SK-N-SH treated with all-trans-retinoic acid at 6 μM for 48 hours (cell line): ENCODE measurements at regions not wholly inside any gene's neighbourhood (a gene's known extent, or its start where the extent isn't known, plus 50 kb on each side); places are given as distances from the start of the nearest gene placed in this dataset.

Source experiments
- ATAC-seq: fragments of 200-7000 bp; cut with Tn5 transposase; 3 replicates; pipeline ENCODE4 v1.9.1; 2020; ENCODE audit warnings: mild to moderate bottlenecking, moderate library complexity
- ARNTL ChIP-seq: fragments of 450-650 bp; formaldehyde crosslinking; IDR thresholded peaks from 2 replicates; pipeline ENCODE4 v1.5.0; 2020; ENCODE audit warnings: low read depth, mild to moderate bottlenecking, moderate library complexity, borderline replicate concordance
- CSDC2 ChIP-seq: fragments of 250-450 bp; sonication (Bioruptor Pico); IDR thresholded peaks from 2 replicates; pipeline ENCODE4 v1.5.0; 2020; ENCODE audit warnings: mild to moderate bottlenecking, moderate library complexity
- ESRRG ChIP-seq: fragments of 250-450 bp; sonication (Bioruptor Pico); IDR thresholded peaks from 2 replicates; pipeline ENCODE4 v1.6.1; 2021; ENCODE audit warnings: mild to moderate bottlenecking
- ISL1 ChIP-seq: fragments of 250-450 bp; sonication (Bioruptor Pico); IDR thresholded peaks from 2 replicates; pipeline ENCODE4 v2.1.2; 2022; ENCODE audit warnings: mild to moderate bottlenecking, moderate library complexity
- OSR1 ChIP-seq: fragments of 250-450 bp; sonication (Bioruptor Pico); IDR thresholded peaks from 2 replicates; pipeline ENCODE4 v1.8.0; 2022; ENCODE audit warnings: moderate library complexity, mild to moderate bottlenecking, inconsistent platforms
- PATZ1 ChIP-seq: fragments of 250-450 bp; sonication (Bioruptor Pico); IDR thresholded peaks from 2 replicates; pipeline ENCODE4 v1.8.0; 2020; ENCODE audit warnings: mild to moderate bottlenecking, moderate library complexity, borderline replicate concordance
- POU6F1 ChIP-seq: fragments of 250-450 bp; sonication (Bioruptor Pico); IDR thresholded peaks from 2 replicates; pipeline ENCODE4 v1.8.0; 2021; ENCODE audit warnings: low read depth, mild to moderate bottlenecking, moderate library complexity, borderline replicate concordance
- PPARA ChIP-seq: fragments of 250-450 bp; sonication (Bioruptor Pico); IDR thresholded peaks from 2 replicates; pipeline ENCODE4 v1.5.0; 2020; ENCODE audit warnings: mild to moderate bottlenecking, borderline replicate concordance
- RARB ChIP-seq: fragments of 250-450 bp; sonication (Bioruptor Pico); IDR thresholded peaks from 2 replicates; pipeline ENCODE4 v1.8.0; 2021; ENCODE audit warnings: mild to moderate bottlenecking, moderate library complexity
- SNAI2 ChIP-seq: fragments of 250-450 bp; sonication (Bioruptor Pico); IDR thresholded peaks from 2 replicates; pipeline ENCODE4 v1.5.0; 2020; ENCODE audit warnings: mild to moderate bottlenecking, moderate library complexity
- TOX ChIP-seq: fragments of 250-450 bp; sonication (Bioruptor Pico); IDR thresholded peaks from 2 replicates; pipeline ENCODE4 v1.8.0; 2021; ENCODE audit warnings: mild to moderate bottlenecking, moderate library complexity, borderline replicate concordance
- ZC3H10 ChIP-seq: fragments of 250-450 bp; sonication (Bioruptor Pico); IDR thresholded peaks from 2 replicates; pipeline ENCODE4 v1.5.1; 2021; ENCODE audit warnings: mild to moderate bottlenecking, moderate library complexity
- ZFP30 ChIP-seq: fragments of 450-650 bp; formaldehyde crosslinking; IDR thresholded peaks from 2 replicates; pipeline ENCODE4 v1.5.0; 2022; ENCODE audit warnings: mild to moderate bottlenecking, moderate library complexity
- ZNF565 ChIP-seq: fragments of 450-650 bp; formaldehyde crosslinking; conservative IDR thresholded peaks from 2 replicates; pipeline ENCODE4 v1.5.0; 2020; ENCODE audit warnings: low read depth, mild to moderate bottlenecking, moderate library complexity
- ZNF70 ChIP-seq: fragments of 450-650 bp; formaldehyde crosslinking; IDR thresholded peaks from 2 replicates; pipeline ENCODE4 v1.5.0; 2020; ENCODE audit warnings: mild to moderate bottlenecking, moderate library complexity
- ZNF8 ChIP-seq: fragments of 450-650 bp; formaldehyde crosslinking; IDR thresholded peaks from 2 replicates; pipeline ENCODE4 v1.5.0; 2020; ENCODE audit warnings: mild to moderate bottlenecking, moderate library complexity
- TF ChIP-seq, protein P1 (sequence below): fragments of 250-450 bp; sonication (Bioruptor Pico); IDR thresholded peaks from 2 replicates; pipeline ENCODE4 v1.5.1; 2020; ENCODE audit warnings: low read depth, mild to moderate bottlenecking, moderate library complexity
- TF ChIP-seq, protein P2 (sequence below): fragments of 250-450 bp; sonication (Bioruptor Pico); IDR thresholded peaks from 2 replicates; pipeline ENCODE4 v1.5.1; 2021; ENCODE audit warnings: mild to moderate bottlenecking, moderate library complexity
- TF ChIP-seq, protein P3 (sequence below): fragments of 250-450 bp; sonication (Bioruptor Pico); IDR thresholded peaks from 2 replicates; pipeline ENCODE4 v1.5.0; 2020; ENCODE audit warnings: mild to moderate bottlenecking, moderate library complexity

DNA sequence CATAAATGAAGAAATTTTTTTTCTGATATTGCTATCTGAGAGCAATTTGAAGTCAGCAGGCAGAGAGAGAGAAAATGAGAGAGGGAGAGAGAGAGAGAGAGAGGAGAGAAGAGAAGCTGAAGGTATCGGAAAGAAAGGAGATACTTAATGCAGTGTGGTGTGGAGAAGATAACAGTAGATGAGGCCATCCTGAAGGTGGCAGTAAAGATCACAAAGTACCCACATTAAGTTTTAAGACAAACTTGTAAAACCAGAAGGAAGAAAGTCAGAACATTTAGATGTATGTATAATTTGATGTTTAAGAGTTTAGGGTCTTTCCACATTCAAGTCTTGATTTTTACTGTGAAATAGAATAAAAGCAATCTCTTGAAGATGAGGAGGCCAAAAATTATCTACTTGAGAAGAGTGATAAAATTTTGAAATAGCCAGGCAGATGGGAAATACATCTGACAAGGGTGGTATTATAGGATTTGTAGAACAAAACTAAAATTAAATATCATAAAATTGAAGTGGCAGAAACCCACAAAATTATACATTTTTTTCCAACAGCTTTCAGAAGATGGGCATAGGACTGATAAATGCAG, 1753.4 kb downstream of the MRPL39 start:
- TF ChIP-seq ARNTL (CRISPR knock-in tag) (no peak), CSDC2 (CRISPR knock-in tag) (no peak), POU6F1 (no peak), ZFP30 (CRISPR knock-in tag) (no peak), OSR1 (no peak), ZNF70 (CRISPR knock-in tag) (no peak), PATZ1 (CRISPR knock-in tag) (no peak), TOX (CRISPR knock-in tag) (no peak), RARB (CRISPR knock-in tag) (no peak), ISL1 (CRISPR knock-in tag) (no peak), ZNF8 (CRISPR knock-in tag) (no peak), ZNF565 (CRISPR knock-in tag) (no peak), ZC3H10 (no peak), PPARA (CRISPR knock-in tag) (no peak)
- TF ChIP-seq, protein P1, sequence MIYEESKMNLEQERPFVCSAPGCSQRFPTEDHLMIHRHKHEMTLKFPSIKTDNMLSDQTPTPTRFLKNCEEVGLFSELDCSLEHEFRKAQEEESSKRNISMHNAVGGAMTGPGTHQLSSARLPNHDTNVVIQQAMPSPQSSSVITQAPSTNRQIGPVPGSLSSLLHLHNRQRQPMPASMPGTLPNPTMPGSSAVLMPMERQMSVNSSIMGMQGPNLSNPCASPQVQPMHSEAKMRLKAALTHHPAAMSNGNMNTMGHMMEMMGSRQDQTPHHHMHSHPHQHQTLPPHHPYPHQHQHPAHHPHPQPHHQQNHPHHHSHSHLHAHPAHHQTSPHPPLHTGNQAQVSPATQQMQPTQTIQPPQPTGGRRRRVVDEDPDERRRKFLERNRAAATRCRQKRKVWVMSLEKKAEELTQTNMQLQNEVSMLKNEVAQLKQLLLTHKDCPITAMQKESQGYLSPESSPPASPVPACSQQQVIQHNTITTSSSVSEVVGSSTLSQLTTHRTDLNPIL (CRISPR knock-in tag): no peak
- TF ChIP-seq, protein P2, sequence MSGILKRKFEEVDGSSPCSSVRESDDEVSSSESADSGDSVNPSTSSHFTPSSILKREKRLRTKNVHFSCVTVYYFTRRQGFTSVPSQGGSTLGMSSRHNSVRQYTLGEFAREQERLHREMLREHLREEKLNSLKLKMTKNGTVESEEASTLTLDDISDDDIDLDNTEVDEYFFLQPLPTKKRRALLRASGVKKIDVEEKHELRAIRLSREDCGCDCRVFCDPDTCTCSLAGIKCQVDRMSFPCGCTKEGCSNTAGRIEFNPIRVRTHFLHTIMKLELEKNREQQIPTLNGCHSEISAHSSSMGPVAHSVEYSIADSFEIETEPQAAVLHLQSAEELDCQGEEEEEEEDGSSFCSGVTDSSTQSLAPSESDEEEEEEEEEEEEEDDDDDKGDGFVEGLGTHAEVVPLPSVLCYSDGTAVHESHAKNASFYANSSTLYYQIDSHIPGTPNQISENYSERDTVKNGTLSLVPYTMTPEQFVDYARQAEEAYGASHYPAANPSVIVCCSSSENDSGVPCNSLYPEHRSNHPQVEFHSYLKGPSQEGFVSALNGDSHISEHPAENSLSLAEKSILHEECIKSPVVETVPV: no peak
- TF ChIP-seq, protein P3, sequence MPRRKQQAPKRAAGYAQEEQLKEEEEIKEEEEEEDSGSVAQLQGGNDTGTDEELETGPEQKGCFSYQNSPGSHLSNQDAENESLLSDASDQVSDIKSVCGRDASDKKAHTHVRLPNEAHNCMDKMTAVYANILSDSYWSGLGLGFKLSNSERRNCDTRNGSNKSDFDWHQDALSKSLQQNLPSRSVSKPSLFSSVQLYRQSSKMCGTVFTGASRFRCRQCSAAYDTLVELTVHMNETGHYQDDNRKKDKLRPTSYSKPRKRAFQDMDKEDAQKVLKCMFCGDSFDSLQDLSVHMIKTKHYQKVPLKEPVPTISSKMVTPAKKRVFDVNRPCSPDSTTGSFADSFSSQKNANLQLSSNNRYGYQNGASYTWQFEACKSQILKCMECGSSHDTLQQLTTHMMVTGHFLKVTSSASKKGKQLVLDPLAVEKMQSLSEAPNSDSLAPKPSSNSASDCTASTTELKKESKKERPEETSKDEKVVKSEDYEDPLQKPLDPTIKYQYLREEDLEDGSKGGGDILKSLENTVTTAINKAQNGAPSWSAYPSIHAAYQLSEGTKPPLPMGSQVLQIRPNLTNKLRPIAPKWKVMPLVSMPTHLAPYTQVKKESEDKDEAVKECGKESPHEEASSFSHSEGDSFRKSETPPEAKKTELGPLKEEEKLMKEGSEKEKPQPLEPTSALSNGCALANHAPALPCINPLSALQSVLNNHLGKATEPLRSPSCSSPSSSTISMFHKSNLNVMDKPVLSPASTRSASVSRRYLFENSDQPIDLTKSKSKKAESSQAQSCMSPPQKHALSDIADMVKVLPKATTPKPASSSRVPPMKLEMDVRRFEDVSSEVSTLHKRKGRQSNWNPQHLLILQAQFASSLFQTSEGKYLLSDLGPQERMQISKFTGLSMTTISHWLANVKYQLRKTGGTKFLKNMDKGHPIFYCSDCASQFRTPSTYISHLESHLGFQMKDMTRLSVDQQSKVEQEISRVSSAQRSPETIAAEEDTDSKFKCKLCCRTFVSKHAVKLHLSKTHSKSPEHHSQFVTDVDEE (CRISPR knock-in tag): no peak
- ATAC-seq: peak; percentile 86

- no peak for ATAC-seq
- TF ChIP-seq, protein P2: no peak
- TF ChIP-seq ZNF70 (CRISPR knock-in tag): no peak
- no peak for TF ChIP-seq PPARA (CRISPR knock-in tag)
- TF ChIP-seq ZC3H10: no peak
- TF ChIP-seq RARB (CRISPR knock-in tag): no peak
Observed at GRCh38 chr21:23837564-23837963, 1769.7 kb downstream of the MRPL39 start.

- ATAC-seq: no peak
- TF ChIP-seq ISL1 (CRISPR knock-in tag) (no peak), PATZ1 (CRISPR knock-in tag) (no peak), ZNF8 (CRISPR knock-in tag) (no peak), ARNTL (CRISPR knock-in tag) (no peak), ESRRG (CRISPR knock-in tag) (no peak), SNAI2 (CRISPR knock-in tag) (no peak), OSR1 (no peak), CSDC2 (CRISPR knock-in tag) (no peak)
- TF ChIP-seq, protein P3 (CRISPR knock-in tag): no peak
- TF ChIP-seq, protein P2: no peak
Observed at GRCh38 chr21:23822760-23823159, 1784.5 kb downstream of the MRPL39 start.
